DND-41 (cell line): ENCODE measurements at regions not wholly inside any gene's neighbourhood (a gene's known extent, or its start where the extent isn't known, plus 50 kb on each side); places are given as distances from the start of the nearest gene placed in this dataset.
"Not testable (repeated sequence)": the region's sequence is repeated elsewhere in the genome, so short reads cannot be mapped to it uniquely, and the experiment has no call there.

Experiments
- ATAC-seq: fragments of 200-7000 bp; cut with Tn5 transposase; 3 replicates; pipeline ENCODE4 v1.9.1; 2021; ENCODE audit warnings: low read depth; ENCODE audit not compliant: insufficient read depth
- DNase-seq: peaks from one replicate; pipeline ENCODE4 v3.0.0-alpha.2; 2020
- H2AFZ ChIP-seq: 2 replicates; pipeline ENCODE4 v1.6.0; 2012; ENCODE audit warnings: low read depth, low read length
- H3K27ac ChIP-seq: 2 replicates; pipeline ENCODE4 v1.5.1; 2012; ENCODE audit warnings: low read length, inconsistent platforms
- H3K27me3 ChIP-seq: fragments of 200-600 bp; sonication (generic); 2 replicates; pipeline ENCODE4 v1.6.0; 2012; ENCODE audit warnings: low read length, mild to moderate bottlenecking, inconsistent platforms; ENCODE audit not compliant: insufficient read depth, poor library complexity
- H3K36me3 ChIP-seq: 2 replicates; pipeline ENCODE4 v1.5.1; 2012; ENCODE audit warnings: low read length, inconsistent platforms; ENCODE audit not compliant: insufficient read depth
- H3K4me1 ChIP-seq: 2 replicates; pipeline ENCODE4 v1.5.1; 2012; ENCODE audit warnings: mild to moderate bottlenecking, low read length; ENCODE audit not compliant: insufficient read depth
- H3K4me2 ChIP-seq: 2 replicates; pipeline ENCODE4 v1.6.0; 2012; ENCODE audit warnings: mild to moderate bottlenecking, moderate library complexity, low read length, inconsistent platforms; ENCODE audit not compliant: insufficient read depth
- H3K4me3 ChIP-seq, 2 experiments: fragments of 200-600 bp in 1 of 2; shearing (Covaris generic) in 1 of 2; 2 replicates each; pipeline ENCODE4 v1.5.1; 2012 to 2016; ENCODE audit warnings: inconsistent platforms in 2 of 2, low read length in 2 of 2, mild to moderate bottlenecking in 2 of 2, low read depth in 1 of 2, moderate library complexity in 1 of 2
- H3K79me2 ChIP-seq: 2 replicates; pipeline ENCODE4 v1.6.0; 2012; ENCODE audit warnings: low read length, inconsistent platforms; ENCODE audit not compliant: insufficient read depth
- H3K9ac ChIP-seq: 2 replicates; pipeline ENCODE4 v1.6.0; 2012; ENCODE audit warnings: low read depth, mild to moderate bottlenecking, inconsistent platforms, low read length, moderate library complexity
- H3K9me3 ChIP-seq: 2 replicates; pipeline ENCODE4 v1.5.1; 2012; ENCODE audit warnings: low read length, moderate library complexity, mild to moderate bottlenecking, inconsistent platforms; ENCODE audit not compliant: insufficient read depth, severe bottlenecking
- H4K20me1 ChIP-seq: 2 replicates; pipeline ENCODE4 v1.6.0; 2012; ENCODE audit warnings: low read length; ENCODE audit not compliant: insufficient read depth
- CTCF ChIP-seq: IDR thresholded peaks from 2 replicates; pipeline ENCODE4 v1.5.1; 2012; ENCODE audit warnings: borderline replicate concordance, low read length, moderate library complexity, mild to moderate bottlenecking; ENCODE audit not compliant: poor library complexity, severe bottlenecking; ENCODE audit errors: extremely low read depth
- EZH2 ChIP-seq: IDR thresholded peaks from 3 replicates; pipeline ENCODE4 v1.6.1; 2012; ENCODE audit warnings: borderline replicate concordance, low read depth, mild to moderate bottlenecking, moderate library complexity, low read length, inconsistent platforms; ENCODE audit not compliant: severe bottlenecking

- H3K4me3 ChIP-seq, result no peak overlapping the region
- no peaks in the 10 kb centered on the region for H3K36me3 ChIP-seq
- no peaks in the 10 kb centered on the region for H3K79me2 ChIP-seq
- H3K27me3 ChIP-seq, result no peaks in the 10 kb centered on the region
- TF ChIP-seq EZH2 (no peak), CTCF (no peak)
- H3K9me3 ChIP-seq, result peaks cover 5% of the 10 kb centered on the region
- H3K4me1 ChIP-seq, result no peaks in the 10 kb centered on the region
- no peak overlapping the region for H3K27ac ChIP-seq
- no peak overlapping the region for H3K9ac ChIP-seq
- DNase-seq (no peak), ATAC-seq (no peak)
- no peak overlapping the region for H3K4me2 ChIP-seq
- H2AFZ ChIP-seq, result no peak overlapping the region
- no peaks in the 10 kb centered on the region for H4K20me1 ChIP-seq
These were observed 344.1 kb upstream of the PLGLB2 start for GRCh38 chr2:87403893-87404175.

GRCh38 chr2:87404411-87405255, 343.3 kb upstream of the PLGLB2 start:
- not testable (repeated sequence) for H3K27ac ChIP-seq, H2AFZ ChIP-seq, H3K79me2 ChIP-seq, H3K9me3 ChIP-seq, H3K36me3 ChIP-seq, H3K9ac ChIP-seq, H3K27me3 ChIP-seq, DNase-seq, H3K4me1 ChIP-seq, H3K4me2 ChIP-seq, ATAC-seq, H4K20me1 ChIP-seq, H3K4me3 ChIP-seq

GRCh38 chr2:87405531-87406216, 342.2 kb upstream of the PLGLB2 start:
- ATAC-seq, H3K79me2 ChIP-seq, H3K4me1 ChIP-seq, H3K36me3 ChIP-seq, H3K27me3 ChIP-seq, H3K4me3 ChIP-seq, H3K4me2 ChIP-seq, H4K20me1 ChIP-seq, H3K9me3 ChIP-seq, DNase-seq, H3K9ac ChIP-seq, H3K27ac ChIP-seq, H2AFZ ChIP-seq: not testable (repeated sequence)

- not testable (repeated sequence) for H3K9ac ChIP-seq, H3K27me3 ChIP-seq, H3K9me3 ChIP-seq, H3K4me2 ChIP-seq, ATAC-seq, H3K79me2 ChIP-seq, H4K20me1 ChIP-seq, H2AFZ ChIP-seq, H3K27ac ChIP-seq, DNase-seq, H3K4me1 ChIP-seq, H3K4me3 ChIP-seq, H3K36me3 ChIP-seq
These were observed 341.3 kb upstream of the PLGLB2 start for GRCh38 chr2:87406406-87407175.

- ATAC-seq, DNase-seq, H3K27ac ChIP-seq, H3K36me3 ChIP-seq, H3K4me3 ChIP-seq, H3K79me2 ChIP-seq, H3K4me1 ChIP-seq, H3K27me3 ChIP-seq, H4K20me1 ChIP-seq, H3K9ac ChIP-seq, H3K4me2 ChIP-seq, H3K9me3 ChIP-seq, H2AFZ ChIP-seq: not testable (repeated sequence)
These were observed 338.3 kb upstream of the PLGLB2 start for GRCh38 chr2:87409601-87410000.

DNA sequence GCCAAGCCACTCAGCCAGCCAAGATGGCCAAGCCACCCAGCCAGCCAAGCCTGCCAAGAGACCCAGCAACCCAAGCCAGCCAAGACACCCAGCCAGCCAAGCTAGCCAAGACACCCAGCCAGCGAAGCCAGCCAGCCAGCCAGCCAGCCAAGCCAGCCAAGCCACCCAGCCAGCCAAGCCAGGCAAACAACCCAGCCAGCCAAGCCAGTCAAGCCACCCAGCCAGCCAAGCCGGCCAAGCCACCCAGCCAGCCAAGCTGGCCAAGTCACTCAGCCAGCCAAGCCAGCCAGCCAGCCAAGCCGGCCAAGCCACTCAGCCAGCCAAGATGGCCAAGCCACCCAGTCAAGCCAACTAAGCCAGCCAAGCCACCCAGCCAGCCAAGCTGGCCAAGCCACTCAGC, 337.5 kb upstream of the PLGLB2 start:
- H2AFZ ChIP-seq, H3K79me2 ChIP-seq, DNase-seq, H3K9me3 ChIP-seq, H3K27ac ChIP-seq, H3K4me2 ChIP-seq, H3K36me3 ChIP-seq, H3K4me3 ChIP-seq, H3K9ac ChIP-seq, H3K27me3 ChIP-seq, H3K4me1 ChIP-seq, H4K20me1 ChIP-seq, ATAC-seq: not testable (repeated sequence)
